Endothelial cell of umbilical vein (primary cell): ENCODE measurements at regions not wholly inside any gene's neighbourhood (a gene's known extent, or its start where the extent isn't known, plus 50 kb on each side); places are given as distances from the start of the nearest gene placed in this dataset.

Experiments
- BruUV-seq: library from RNA; stranded (reverse); fragments of 400-500 nt; replicated peaks from 2 replicates; lab custom pipeline; 2021; lab: Mats Ljungman, UMichigan
- CTCF ChIA-PET: fragments of 300-600, 350-600 bp; sonication (Branson Sonifier 250); formaldehyde crosslinking; loops from one replicate; lab custom pipeline; 2021; ENCODE audit warnings: antibody characterized with exemption, inconsistent platforms; lab: Charles Lee
- POLR2A ChIA-PET: fragments of 300-600, 350-600 bp; sonication (Branson Sonifier 250); formaldehyde crosslinking; loops from one replicate; lab custom pipeline; 2021; ENCODE audit warnings: antibody characterized with exemption, inconsistent platforms; lab: Charles Lee
- DNase-seq: peaks from one replicate; pipeline ENCODE4 v3.0.0-alpha.2; 2011; ENCODE audit warnings: low read depth, low spot score
- FAIRE-seq: peaks from 2 replicates; lab custom pipeline; 2011; peaks lifted over from hg19 to GRCh38; lab: Jason Lieb, UNC
- H2AFZ ChIP-seq: 2 replicates; pipeline ENCODE4 v1.6.0; 2012; ENCODE audit warnings: low read depth, low read length, control low read depth, inconsistent platforms
- H3K27ac ChIP-seq: 2 replicates; pipeline ENCODE4 v1.5.1; 2011; ENCODE audit warnings: low read depth, mild to moderate bottlenecking, control low read depth, low read length, moderate library complexity; ENCODE audit not compliant: insufficient read depth
- H3K27me3 ChIP-seq, 2 experiments: 2 replicates each; pipeline versions ENCODE4 v1.6.0 to v1.6.1; 2011; ENCODE audit warnings: low read length in 2 of 2, mixed read lengths in 1 of 2; ENCODE audit not compliant: control insufficient read depth in 2 of 2, insufficient read depth in 2 of 2
- H3K36me3 ChIP-seq, 2 experiments: 2 replicates in 1 of 2; 3 replicates in 1 of 2; pipeline ENCODE4 v1.5.1; 2011; ENCODE audit warnings: low read length in 2 of 2, mild to moderate bottlenecking in 1 of 2, moderate library complexity in 1 of 2; ENCODE audit not compliant: control insufficient read depth in 2 of 2, insufficient read depth in 2 of 2; ENCODE audit errors: extremely low read depth in 1 of 2
- H3K4me1 ChIP-seq: 3 replicates; pipeline ENCODE4 v1.5.1; 2011; ENCODE audit warnings: mild to moderate bottlenecking, low read length; ENCODE audit not compliant: control insufficient read depth, insufficient read depth; ENCODE audit errors: extremely low read depth
- H3K4me2 ChIP-seq: 2 replicates; pipeline ENCODE4 v1.6.1; 2011; ENCODE audit warnings: low read length, control low read depth, mixed read lengths; ENCODE audit not compliant: insufficient read depth
- H3K4me3 ChIP-seq, 3 experiments: fragments of 200-600 bp in 1 of 3; sonication (generic), shearing (Covaris generic) in 1 of 3; replicated peaks in 1 of 3; 2 replicates each; pipeline ENCODE4 v1.5.1; 2011 to 2016; ENCODE audit warnings: control low read depth in 3 of 3, low read length in 3 of 3, mild to moderate bottlenecking in 2 of 3, inconsistent platforms in 1 of 3, low read depth in 1 of 3, moderate library complexity in 1 of 3; ENCODE audit not compliant: insufficient read depth in 1 of 3
- H3K79me2 ChIP-seq: 2 replicates; pipeline ENCODE4 v1.6.0; 2012; ENCODE audit warnings: low read length, inconsistent platforms; ENCODE audit not compliant: control insufficient read depth, insufficient read depth
- H3K9ac ChIP-seq: replicated peaks from 2 replicates; pipeline ENCODE3; 2011; ENCODE audit warnings: low read length, control low read depth; ENCODE audit not compliant: insufficient read depth; ENCODE audit errors: extremely low read depth
- H3K9me1 ChIP-seq: replicated peaks from 3 replicates; pipeline ENCODE4 v1.6.0; 2011; ENCODE audit warnings: mild to moderate bottlenecking, low read length; ENCODE audit not compliant: control insufficient read depth, insufficient read depth; ENCODE audit errors: extremely low read depth
- H3K9me3 ChIP-seq: replicated peaks from 2 replicates; pipeline ENCODE4 v1.5.1; 2012; ENCODE audit warnings: low read length, inconsistent platforms; ENCODE audit not compliant: control insufficient read depth, insufficient read depth
- H4K20me1 ChIP-seq: replicated peaks from 2 replicates; pipeline ENCODE3; 2011; ENCODE audit warnings: mild to moderate bottlenecking, low read length; ENCODE audit not compliant: control insufficient read depth, insufficient read depth; ENCODE audit errors: extremely low read depth
- CTCF ChIP-seq, 2 donors: IDR thresholded peaks; 1 replicate in 1 of 2; 2 replicates in 1 of 2; pipeline ENCODE4 v1.5.1; 2011; ENCODE audit warnings: low read length in 2 of 2, mild to moderate bottlenecking in 2 of 2, moderate library complexity in 2 of 2, control low read depth in 1 of 2, inconsistent platforms in 1 of 2, low read depth in 1 of 2; ENCODE audit not compliant: insufficient read depth in 1 of 2; ENCODE audit errors: extremely low read depth in 1 of 2
- EZH2 ChIP-seq: IDR thresholded peaks from 2 replicates; pipeline ENCODE4 v1.6.1; 2012; ENCODE audit warnings: borderline replicate concordance, low read depth, mild to moderate bottlenecking, moderate library complexity, low read length, inconsistent platforms; ENCODE audit not compliant: severe bottlenecking
- FOS ChIP-seq: IDR thresholded peaks from 2 replicates; pipeline ENCODE4 v1.6.1; 2011; ENCODE audit warnings: mild to moderate bottlenecking, low read length, moderate library complexity, borderline replicate concordance; ENCODE audit not compliant: insufficient read depth
- GATA2 ChIP-seq: IDR thresholded peaks from 2 replicates; pipeline ENCODE4 v1.7.0; 2011; ENCODE audit warnings: low read depth, mild to moderate bottlenecking, moderate library complexity, mixed read lengths, low read length; ENCODE audit not compliant: insufficient read length, insufficient read depth
- JUN ChIP-seq: IDR thresholded peaks from 2 replicates; pipeline ENCODE4 v1.6.1; 2011; ENCODE audit warnings: borderline replicate concordance, low read depth; ENCODE audit not compliant: insufficient read length, insufficient read depth
- MYC ChIP-seq: IDR thresholded peaks from one replicate; pipeline ENCODE4 v1.6.1; 2011; ENCODE audit warnings: mild to moderate bottlenecking, low read depth, low read length
- POLR2A ChIP-seq: IDR thresholded peaks from 2 replicates; pipeline ENCODE4 v1.6.1; 2012; ENCODE audit warnings: low read depth, mild to moderate bottlenecking, control low read depth, low read length
- POLR2AphosphoS5 ChIP-seq: IDR thresholded peaks from 2 replicates; pipeline ENCODE4 v1.6.1; 2012; ENCODE audit warnings: low read depth, mild to moderate bottlenecking, control low read depth, low read length, moderate library complexity; ENCODE audit not compliant: insufficient read depth
- dilution Hi-C: fragments of 300-500 bp; cut with MboI; formaldehyde crosslinking; loops from one replicate; pipeline ENCODE4 v1.15.0; 2019; ENCODE audit warnings: low sequenced_read_pairs; ENCODE audit not compliant: extremely low pct_ligation_motif_present
- intact Hi-C: fragments of 100-400 bp; cut with micrococcal nuclease; formaldehyde crosslinking; loops from one replicate; pipeline ENCODE4 v1.10.0; 2022
- TF ChIP-seq, protein P1 (sequence below): IDR thresholded peaks from 2 replicates; pipeline ENCODE4 v1.6.1; 2011; ENCODE audit not compliant: insufficient read depth, insufficient read length

DNA sequence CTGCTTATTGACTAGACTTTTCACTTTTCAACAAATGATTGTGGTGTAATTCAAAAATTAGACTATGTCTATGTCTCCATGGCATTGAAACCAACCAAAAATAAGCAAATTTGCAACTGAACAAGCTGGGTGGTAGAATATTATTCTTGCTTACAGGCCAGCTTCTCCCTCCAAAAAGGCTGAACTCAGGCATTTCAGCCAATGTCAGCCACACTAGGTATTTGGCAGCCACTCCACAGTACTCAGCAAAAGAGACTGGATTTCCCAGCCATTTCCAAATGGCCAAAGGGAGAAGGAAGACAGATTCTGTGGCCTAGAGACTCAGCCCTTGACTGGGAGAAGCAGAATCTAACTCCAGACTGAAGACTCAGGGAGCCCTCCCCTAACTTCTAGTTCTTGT is 121.8 kb upstream of the IRX5 start:
- Histone ChIP-seq H3K36me3 (no peaks in the 10 kb centered on the region), H3K9me3 (no peaks in the 10 kb centered on the region), H3K9me1 (no peaks in the 10 kb centered on the region), H3K4me3 (no peak overlapping the region), H3K4me2 (no peak overlapping the region), H3K4me1 (no peaks in the 10 kb centered on the region), H3K9ac (no peak overlapping the region), H4K20me1 (no peaks in the 10 kb centered on the region), H2AFZ (no peak overlapping the region), H3K27me3 (no peaks in the 10 kb centered on the region), H3K27ac (no peak overlapping the region), H3K79me2 (no peaks in the 10 kb centered on the region)
- FAIRE-seq = no peak
- TF ChIP-seq EZH2 (no peak), MYC (no peak), CTCF (IDR thresholded peaks at IDR 0.05; ENCODE audit: extremely low read depth in 1 of 2, insufficient read depth in 1 of 2, low read depth in 1 of 2, low read length in 2 of 2) (no peak), GATA2 (no peak), POLR2A (no peak), JUN (no peak), FOS (no peak), POLR2AphosphoS5 (no peak)
- TF ChIP-seq, protein P1, sequence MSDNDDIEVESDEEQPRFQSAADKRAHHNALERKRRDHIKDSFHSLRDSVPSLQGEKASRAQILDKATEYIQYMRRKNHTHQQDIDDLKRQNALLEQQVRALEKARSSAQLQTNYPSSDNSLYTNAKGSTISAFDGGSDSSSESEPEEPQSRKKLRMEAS = no peak
- POLR2A ChIA-PET = no interaction called here
- BruUV-seq = no TSS peak
- DNase-seq = no peak
- CTCF ChIA-PET = no interaction called here
- intact Hi-C loops (no loop called here), dilution Hi-C loops (no loop called here)
